ENCODE measurements at regions not wholly inside any gene's neighbourhood (a gene's known extent, or its start where the extent isn't known, plus 50 kb on each side); places are given as distances from the start of the nearest gene placed in this dataset.

GRCh38 chr3:155022896-155023295 is 57.2 kb upstream of the MME start:
- TF ChIP-seq ZSCAN18 (CRISPR knock-in tag; IDR thresholded peaks at IDR 0.05) (no peak), CTCF (IDR thresholded peaks at IDR 0.05) (no peak), USF2 (CRISPR knock-in tag; IDR thresholded peaks at IDR 0.05) (no peak), ZNF416 (CRISPR knock-in tag; IDR thresholded peaks at IDR 0.05) (no peak), ZBTB21 (CRISPR knock-in tag; IDR thresholded peaks at IDR 0.05; ENCODE audit: borderline replicate concordance) (no peak), ZNF138 (CRISPR knock-in tag; conservative IDR thresholded peaks at IDR 0.05) (no peak), PRDM15 (CRISPR knock-in tag; IDR thresholded peaks at IDR 0.05) (no peak), JUN (CRISPR knock-in tag; IDR thresholded peaks at IDR 0.05) (no peak), SMAD4 (CRISPR knock-in tag; IDR thresholded peaks at IDR 0.05) (no peak), FOXJ3 (CRISPR knock-in tag; IDR thresholded peaks at IDR 0.05; ENCODE audit: borderline replicate concordance) (no peak), MLX (CRISPR knock-in tag; IDR thresholded peaks at IDR 0.05) (no peak), ZNF232 (CRISPR knock-in tag; IDR thresholded peaks at IDR 0.05) (no peak)

Data from WTC11 (cell line).